AG04450 (cell line): ENCODE measurements at regions not wholly inside any gene's neighbourhood (a gene's known extent, or its start where the extent isn't known, plus 50 kb on each side); places are given as distances from the start of the nearest gene placed in this dataset.

Experiments
- CTCF ChIA-PET: fragments of 300-600, 350-600 bp; formaldehyde crosslinking; extraction: SDS; loops from one replicate; lab custom pipeline; 2022; ENCODE audit warnings: antibody characterized with exemption, inconsistent platforms; lab: Charles Lee
- POLR2A ChIA-PET: fragments of 350-600 bp; formaldehyde crosslinking; extraction: SDS; loops from one replicate; lab custom pipeline; 2021; ENCODE audit warnings: antibody characterized with exemption, inconsistent platforms; lab: Yijun Ruan, JAX
- DNase-seq: peaks from one replicate; pipeline ENCODE4 v3.0.0-alpha.2; 2011; ENCODE audit warnings: low read depth, low spot score
- H3K27ac ChIP-seq: one replicate; pipeline ENCODE4 v1.5.1; 2012; ENCODE audit warnings: low read depth, low read length, control low read depth
- H3K27me3 ChIP-seq: one replicate; pipeline ENCODE4 v1.6.0; 2012; ENCODE audit warnings: low read length; ENCODE audit not compliant: control insufficient read depth, insufficient read depth
- H3K4me3 ChIP-seq: 2 replicates; pipeline ENCODE4 v1.5.1; 2011; ENCODE audit warnings: mild to moderate bottlenecking, low read depth, low read length, control low read depth
- H3K9me3 ChIP-seq: 2 replicates; pipeline ENCODE4 v1.5.1; 2012; ENCODE audit warnings: low read length; ENCODE audit not compliant: control insufficient read depth, insufficient read depth
- CTCF ChIP-seq: IDR thresholded peaks from 2 replicates; pipeline ENCODE4 v1.5.1; 2011; ENCODE audit warnings: low read depth, low read length, control low read depth, inconsistent platforms

- no peak for TF ChIP-seq CTCF
- DNase-seq: no peak
- no peaks in the 10 kb centered on the region for H3K27me3 ChIP-seq
- no peaks in the 10 kb centered on the region for H3K9me3 ChIP-seq
- ChIA-PET POLR2A (no interaction called here), CTCF (interaction anchor here (0.5 to 1.1 kb wide), 2 partner anchors 19 to 235 kb away, joined by 3 to 4 read pairs; no protein-coding TSS in a partner anchor)
- no peak overlapping the region for H3K27ac ChIP-seq
- H3K4me3 ChIP-seq: no peak overlapping the region
Measured at GRCh38 chr2:150375333-150375732, 112.1 kb downstream of the RND3 start.

- Histone ChIP-seq H3K4me3 (no peak overlapping the region), H3K9me3 (no peaks in the 10 kb centered on the region), H3K27me3 (no peaks in the 10 kb centered on the region), H3K27ac (no peak overlapping the region)
- POLR2A ChIA-PET: interaction anchor here (0.6 kb wide), 1 partner anchor 960 kb away, joined by 5 read pairs; no protein-coding TSS in a partner anchor
- no peak for DNase-seq
- CTCF ChIA-PET: interaction anchor here (1.1 kb wide), 1 partner anchor 18 kb away, joined by 3 read pairs; no protein-coding TSS in a partner anchor
- no peak for TF ChIP-seq CTCF
Measured at GRCh38 chr2:150374492-150374891, 113.0 kb downstream of the RND3 start.

- no peak for TF ChIP-seq CTCF
- ChIA-PET CTCF (no interaction called here), POLR2A (no interaction called here)
- no peaks in the 10 kb centered on the region for H3K27me3 ChIP-seq
- no peaks in the 10 kb centered on the region for H3K9me3 ChIP-seq
- DNase-seq: no peak
- H3K27ac ChIP-seq: no peak overlapping the region
- H3K4me3 ChIP-seq: no peak overlapping the region
Measured at GRCh38 chr2:150373374-150373773, 114.1 kb downstream of the RND3 start.

- Histone ChIP-seq H3K27ac (no peak overlapping the region), H3K9me3 (no peaks in the 10 kb centered on the region), H3K4me3 (no peak overlapping the region), H3K27me3 (no peaks in the 10 kb centered on the region)
- CTCF ChIA-PET: no interaction called here
- POLR2A ChIA-PET: no interaction called here
- no peak for DNase-seq
- no peak for TF ChIP-seq CTCF
Measured at GRCh38 chr2:150371044-150371818, 116.2 kb downstream of the RND3 start.

GRCh38 chr2:150370561-150370960 lies 116.9 kb downstream of the RND3 start:
- DNase-seq: no peak
- Histone ChIP-seq H3K4me3 (no peak overlapping the region), H3K27me3 (no peaks in the 10 kb centered on the region), H3K9me3 (no peaks in the 10 kb centered on the region), H3K27ac (no peak overlapping the region)
- ChIA-PET CTCF (no interaction called here), POLR2A (no interaction called here)
- no peak for TF ChIP-seq CTCF
